H1 (cell line): ENCODE measurements at regions not wholly inside any gene's neighbourhood (a gene's known extent, or its start where the extent isn't known, plus 50 kb on each side); places are given as distances from the start of the nearest gene placed in this dataset.

Experiments used
- CTCF ChIA-PET: fragments of 300-600 bp; sonication (Branson Sonifier 250); formaldehyde crosslinking; loops from one replicate; lab custom pipeline; 2021; ENCODE audit not compliant: partially characterized antibody; lab: Charles Lee
- POLR2A ChIA-PET: fragments of 300-600 bp; sonication (Branson Sonifier 250); formaldehyde crosslinking; loops from one replicate; lab custom pipeline; 2021; ENCODE audit warnings: inconsistent platforms; ENCODE audit not compliant: partially characterized antibody; lab: Charles Lee
- DNase-seq, 2 experiments: peaks; one replicate each; pipeline versions ENCODE4 v3.0.0 to v3.0.0-alpha.2; 2010 to 2022; ENCODE audit warnings: low spot score in 2 of 2, low read depth in 1 of 2, mixed read lengths in 1 of 2
- FAIRE-seq: peaks from 2 replicates; lab custom pipeline; 2011; peaks lifted over from hg19 to GRCh38; lab: Jason Lieb, UNC
- H2AFZ ChIP-seq: 2 replicates; pipeline ENCODE4 v1.8.1; 2012; ENCODE audit warnings: low read length, inconsistent platforms
- H2AK5ac ChIP-seq: 2 replicates; pipeline ENCODE4 v1.6.1; 2013; ENCODE audit warnings: low read depth, low read length
- H2BK120ac ChIP-seq: replicated peaks from 2 replicates; pipeline ENCODE3; 2013; ENCODE audit warnings: low read depth, low read length, inconsistent platforms
- H2BK12ac ChIP-seq: 2 replicates; pipeline ENCODE4 v1.6.1; 2013; ENCODE audit warnings: low read depth, low read length
- H2BK15ac ChIP-seq: 2 replicates; pipeline ENCODE4 v1.6.1; 2013; ENCODE audit warnings: low read length
- H2BK20ac ChIP-seq: 2 replicates; pipeline ENCODE4 v1.6.1; 2013; ENCODE audit warnings: low read length
- H2BK5ac ChIP-seq: 2 replicates; pipeline ENCODE4 v1.6.1; 2013; ENCODE audit warnings: low read depth, low read length
- H3K14ac ChIP-seq: 2 replicates; pipeline ENCODE4 v1.6.1; 2013; ENCODE audit warnings: inconsistent platforms; ENCODE audit not compliant: insufficient read length
- H3K18ac ChIP-seq: 2 replicates; pipeline ENCODE4 v1.6.1; 2013; ENCODE audit warnings: low read length; ENCODE audit errors: extremely low read depth
- H3K23ac ChIP-seq: 2 replicates; pipeline ENCODE4 v1.6.1; 2013; ENCODE audit warnings: inconsistent platforms; ENCODE audit not compliant: insufficient read length
- H3K23me2 ChIP-seq: 2 replicates; pipeline ENCODE4 v1.6.1; 2013; ENCODE audit warnings: low read depth, low read length
- H3K27ac ChIP-seq: 2 replicates; pipeline ENCODE4 v1.6.1; 2011; ENCODE audit warnings: low read depth, low read length, inconsistent platforms
- H3K27me3 ChIP-seq, 4 experiments: replicated peaks in 1 of 4; 1 replicate in 1 of 4; 2 replicates in 3 of 4; pipeline versions ENCODE4 v1.6.1 to v1.8.1; 2011 to 2013; ENCODE audit warnings: low read length in 3 of 4, mild to moderate bottlenecking in 3 of 4, inconsistent platforms in 2 of 4, mixed read lengths in 2 of 4, moderate library complexity in 1 of 4; ENCODE audit not compliant: control insufficient read depth in 3 of 4, insufficient read depth in 3 of 4; ENCODE audit errors: extremely low read depth in 1 of 4
- H3K36me3 ChIP-seq, 4 experiments: 2 replicates each; pipeline versions ENCODE4 v1.6.1 to v1.8.1; 2011 to 2013; ENCODE audit warnings: mild to moderate bottlenecking in 4 of 4, low read length in 3 of 4, moderate library complexity in 2 of 4, control low read depth in 1 of 4, inconsistent platforms in 1 of 4; ENCODE audit not compliant: insufficient read depth in 4 of 4, control insufficient read depth in 2 of 4
- H3K4ac ChIP-seq: replicated peaks from 2 replicates; pipeline ENCODE3; 2013; ENCODE audit warnings: low read length, low read depth, mixed read lengths, inconsistent platforms; ENCODE audit not compliant: insufficient read length
- H3K4me1 ChIP-seq, 4 experiments: replicated peaks in 1 of 4; 1 replicate in 1 of 4; 2 replicates in 3 of 4; pipeline versions ENCODE4 v1.6.1 to v1.8.1; 2011 to 2013; ENCODE audit warnings: low read length in 3 of 4, inconsistent platforms in 2 of 4, mixed read lengths in 1 of 4; ENCODE audit not compliant: insufficient read depth in 4 of 4, control insufficient read depth in 3 of 4
- H3K4me2 ChIP-seq, 2 experiments: 2 replicates each; pipeline versions ENCODE4 v1.6.1 to v1.8.1; 2011 to 2013; ENCODE audit warnings: low read depth in 2 of 2, low read length in 2 of 2, control low read depth in 1 of 2, inconsistent platforms in 1 of 2, mild to moderate bottlenecking in 1 of 2; ENCODE audit not compliant: insufficient read depth in 1 of 2
- H3K4me3 ChIP-seq, 4 experiments: fragments of 200-600, 300-600 bp in 1 of 4; sonication (generic), shearing (Covaris generic), sonication (Bioruptor Twin) in 1 of 4; 2 replicates each; pipeline versions ENCODE4 v1.5.1 to v1.8.1; 2011 to 2016; ENCODE audit warnings: low read length in 4 of 4, low read depth in 3 of 4, control low read depth in 2 of 4, inconsistent platforms in 2 of 4, mild to moderate bottlenecking in 2 of 4, mixed read lengths in 1 of 4, moderate library complexity in 1 of 4; ENCODE audit not compliant: insufficient read depth in 2 of 4; ENCODE audit errors: extremely low read depth in 1 of 4
- H3K56ac ChIP-seq: replicated peaks from 2 replicates; pipeline ENCODE3; 2013; ENCODE audit warnings: low read depth, mild to moderate bottlenecking, mixed read lengths, low read length, inconsistent platforms; ENCODE audit not compliant: insufficient read length
- H3K79me1 ChIP-seq: 2 replicates; pipeline ENCODE4 v1.6.1; 2013; ENCODE audit warnings: low read depth, low read length, control low read depth
- H3K79me2 ChIP-seq, 2 experiments: 2 replicates each; pipeline versions ENCODE4 v1.6.1 to v1.8.1; 2012 to 2013; ENCODE audit warnings: low read length in 2 of 2, mild to moderate bottlenecking in 2 of 2, inconsistent platforms in 1 of 2; ENCODE audit not compliant: insufficient read depth in 2 of 2, control insufficient read depth in 1 of 2
- H3K9ac ChIP-seq, 4 experiments: replicated peaks in 1 of 4; 1 replicate in 1 of 4; 2 replicates in 3 of 4; pipeline versions ENCODE4 v1.6.1 to v1.8.1; 2011 to 2013; ENCODE audit warnings: low read depth in 3 of 4, low read length in 3 of 4, control low read depth in 2 of 4, mild to moderate bottlenecking in 2 of 4, moderate library complexity in 2 of 4, inconsistent platforms in 1 of 4; ENCODE audit errors: extremely low read depth in 1 of 4
- H3K9me3 ChIP-seq, 2 experiments: 2 replicates each; pipeline versions ENCODE4 v1.6.1 to v1.8.1; 2012 to 2013; ENCODE audit warnings: mild to moderate bottlenecking in 2 of 2, moderate library complexity in 2 of 2, control low read depth in 1 of 2, inconsistent platforms in 1 of 2, low read depth in 1 of 2, low read length in 1 of 2, mixed read lengths in 1 of 2; ENCODE audit not compliant: insufficient read depth in 2 of 2
- H4K20me1 ChIP-seq, 2 experiments: replicated peaks in 1 of 2; 2 replicates each; pipeline versions ENCODE3 to v1.8.1; 2011 to 2013; ENCODE audit warnings: inconsistent platforms in 2 of 2, low read length in 2 of 2, mild to moderate bottlenecking in 1 of 2; ENCODE audit not compliant: insufficient read depth in 2 of 2, control insufficient read depth in 1 of 2
- H4K5ac ChIP-seq: 2 replicates; pipeline ENCODE4 v1.6.1; 2013; ENCODE audit warnings: low read length, low read depth, mixed read lengths, inconsistent platforms; ENCODE audit not compliant: insufficient read length
- H4K8ac ChIP-seq: 2 replicates; pipeline ENCODE4 v1.8.0; 2013; ENCODE audit warnings: mild to moderate bottlenecking, moderate library complexity, low read length, inconsistent platforms; ENCODE audit not compliant: insufficient read depth; ENCODE audit errors: extremely low read depth
- H4K91ac ChIP-seq: replicated peaks from 2 replicates; pipeline ENCODE3; 2013; ENCODE audit warnings: low read length, mixed read lengths, inconsistent platforms; ENCODE audit not compliant: insufficient read length
- ASH2L ChIP-seq: fragments of 200-600, 300-600 bp; sonication (generic); IDR thresholded peaks from one replicate; pipeline ENCODE4 v1.7.1; 2017; ENCODE audit warnings: low read length
- CBX8 ChIP-seq: fragments of 300-800, 300-1000 bp; sonication (generic); IDR thresholded peaks from 2 replicates; pipeline ENCODE4 v1.7.1; 2016; ENCODE audit warnings: low read depth, low read length, borderline replicate concordance
- NANOG ChIP-seq: IDR thresholded peaks from 2 replicates; pipeline ENCODE4 v1.6.1; 2011; ENCODE audit warnings: low read length, low read depth, mild to moderate bottlenecking, inconsistent platforms; ENCODE audit not compliant: insufficient read depth, poor library complexity, severe bottlenecking
- SAP30 ChIP-seq: fragments of 300-600 bp; sonication (generic); IDR thresholded peaks from 2 replicates; pipeline ENCODE4 v1.7.1; 2012; ENCODE audit warnings: low read length, moderate library complexity, mild to moderate bottlenecking, inconsistent platforms; ENCODE audit not compliant: insufficient read depth, insufficient replicate concordance
- SIRT6 ChIP-seq: IDR thresholded peaks from one replicate; pipeline ENCODE4 v1.7.1; 2012; ENCODE audit warnings: low read length, inconsistent platforms
- SIX5 ChIP-seq: IDR thresholded peaks from 2 replicates; pipeline ENCODE4 v1.6.1; 2011; ENCODE audit warnings: mild to moderate bottlenecking, low read depth, low read length
- SRF ChIP-seq: IDR thresholded peaks from 2 replicates; pipeline ENCODE4 v1.6.1; 2011; ENCODE audit warnings: mild to moderate bottlenecking, low read depth, low read length, moderate library complexity
- WGBS, 2 experiments: shearing (Covaris generic) in 1 of 2; methylation state at CpG; one replicate each; pipeline versions ENCODE4 v1.1.6 to v1.1.7; 2013 to 2015; ENCODE audit warnings: low lambda C conversion rate in 2 of 2, mixed read lengths in 2 of 2, inconsistent platforms in 1 of 2, low coverage in 1 of 2, missing lambda C conversion rate in 1 of 2; ENCODE audit not compliant: insufficient replicate concordance in 2 of 2, insufficient coverage in 1 of 2, insufficient read length in 1 of 2; ENCODE audit errors: extremely low coverage in 1 of 2, missing lambda C conversion rate in 1 of 2; 5-methylcytosine and 5-hydroxymethylcytosine counted together

GRCh38 chr4:125515016-125515415 is 200.3 kb downstream of the FAT4 start:
- Histone ChIP-seq H3K9me3 (no peaks in the 10 kb centered on the region), H2BK5ac (no peak overlapping the region), H2BK120ac (no peak overlapping the region), H3K18ac (no peak overlapping the region), H3K9ac (no peak overlapping the region), H4K5ac (no peak overlapping the region), H3K79me1 (no peaks in the 10 kb centered on the region), H2AFZ (no peak overlapping the region), H3K79me2 (no peaks in the 10 kb centered on the region), H3K27ac (no peak overlapping the region), H3K4me1 (no peaks in the 10 kb centered on the region), H3K27me3 (no peaks in the 10 kb centered on the region), H3K36me3 (no peaks in the 10 kb centered on the region; a peak in 2 of 8 replicates), H3K4me2 (no peak overlapping the region), H4K8ac (no peak overlapping the region), H3K23me2 (no peaks in the 10 kb centered on the region), H3K23ac (no peak overlapping the region), H4K20me1 (no peaks in the 10 kb centered on the region), H3K4ac (no peak overlapping the region), H2BK15ac (no peak overlapping the region), H2BK12ac (no peak overlapping the region), H3K14ac (no peak overlapping the region), H3K56ac (no peak overlapping the region), H2BK20ac (no peak overlapping the region), H3K4me3 (no peak overlapping the region), H4K91ac (no peak overlapping the region), H2AK5ac (no peak overlapping the region)
- 88% methylated on average over 1 of the region's 1 CpG; no CpG with 5 or more reads in 1 of the 2 experiments for WGBS, 2 experiments
- TF ChIP-seq SIX5: no peak
- TF ChIP-seq SAP30: no peak
- TF ChIP-seq SIRT6: no peak
- TF ChIP-seq NANOG: no peak
- TF ChIP-seq ASH2L: no peak
- TF ChIP-seq CBX8: no peak
- TF ChIP-seq SRF: no peak
- DNase-seq (no peak), FAIRE-seq (no peak)
- CTCF ChIA-PET: no interaction called here
- POLR2A ChIA-PET: no interaction called here
